ENCODE measurements at regions not wholly inside any gene's neighbourhood (a gene's known extent, or its start where the extent isn't known, plus 50 kb on each side); places are given as distances from the start of the nearest gene placed in this dataset.

DNA sequence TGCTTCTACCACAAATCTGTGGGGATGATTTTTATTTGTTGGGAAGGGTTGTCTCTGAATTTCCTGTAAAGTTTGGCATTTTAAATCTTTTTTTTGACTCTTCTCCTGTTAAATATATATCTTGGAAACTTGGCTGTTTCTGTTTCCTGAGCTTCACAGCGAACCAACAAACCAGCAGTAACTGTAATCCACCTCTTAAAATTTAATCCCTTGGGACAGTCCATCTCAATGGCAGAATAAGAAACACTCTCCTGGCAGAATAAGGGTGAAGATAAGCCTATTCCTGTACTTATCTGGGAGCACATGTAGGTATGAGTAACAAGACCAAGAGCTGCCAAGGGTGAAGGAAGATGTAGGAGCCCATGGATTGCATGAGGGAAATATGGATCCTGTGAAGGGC lies 73.1 kb upstream of the RPS23 start:
- no peak overlapping the region for H3K4me3 ChIP-seq (replicated peaks; ENCODE audit: insufficient read depth, low read length)
- no peak overlapping the region for H3K27ac ChIP-seq (replicated peaks)
- TF ChIP-seq GABPA (IDR thresholded peaks at IDR 0.05; ENCODE audit: low read depth) (no peak), POLR2AphosphoS5 (IDR thresholded peaks at IDR 0.05; ENCODE audit: low read depth) (no peak), SPI1 (IDR thresholded peaks at IDR 0.05; ENCODE audit: borderline replicate concordance, low read depth) (no peak)
- TF ChIP-seq, protein P1, sequence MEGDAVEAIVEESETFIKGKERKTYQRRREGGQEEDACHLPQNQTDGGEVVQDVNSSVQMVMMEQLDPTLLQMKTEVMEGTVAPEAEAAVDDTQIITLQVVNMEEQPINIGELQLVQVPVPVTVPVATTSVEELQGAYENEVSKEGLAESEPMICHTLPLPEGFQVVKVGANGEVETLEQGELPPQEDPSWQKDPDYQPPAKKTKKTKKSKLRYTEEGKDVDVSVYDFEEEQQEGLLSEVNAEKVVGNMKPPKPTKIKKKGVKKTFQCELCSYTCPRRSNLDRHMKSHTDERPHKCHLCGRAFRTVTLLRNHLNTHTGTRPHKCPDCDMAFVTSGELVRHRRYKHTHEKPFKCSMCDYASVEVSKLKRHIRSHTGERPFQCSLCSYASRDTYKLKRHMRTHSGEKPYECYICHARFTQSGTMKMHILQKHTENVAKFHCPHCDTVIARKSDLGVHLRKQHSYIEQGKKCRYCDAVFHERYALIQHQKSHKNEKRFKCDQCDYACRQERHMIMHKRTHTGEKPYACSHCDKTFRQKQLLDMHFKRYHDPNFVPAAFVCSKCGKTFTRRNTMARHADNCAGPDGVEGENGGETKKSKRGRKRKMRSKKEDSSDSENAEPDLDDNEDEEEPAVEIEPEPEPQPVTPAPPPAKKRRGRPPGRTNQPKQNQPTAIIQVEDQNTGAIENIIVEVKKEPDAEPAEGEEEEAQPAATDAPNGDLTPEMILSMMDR (IDR thresholded peaks at IDR 0.05; ENCODE audit: insufficient read depth, low read length) = no peak
- TF ChIP-seq, protein P2, sequence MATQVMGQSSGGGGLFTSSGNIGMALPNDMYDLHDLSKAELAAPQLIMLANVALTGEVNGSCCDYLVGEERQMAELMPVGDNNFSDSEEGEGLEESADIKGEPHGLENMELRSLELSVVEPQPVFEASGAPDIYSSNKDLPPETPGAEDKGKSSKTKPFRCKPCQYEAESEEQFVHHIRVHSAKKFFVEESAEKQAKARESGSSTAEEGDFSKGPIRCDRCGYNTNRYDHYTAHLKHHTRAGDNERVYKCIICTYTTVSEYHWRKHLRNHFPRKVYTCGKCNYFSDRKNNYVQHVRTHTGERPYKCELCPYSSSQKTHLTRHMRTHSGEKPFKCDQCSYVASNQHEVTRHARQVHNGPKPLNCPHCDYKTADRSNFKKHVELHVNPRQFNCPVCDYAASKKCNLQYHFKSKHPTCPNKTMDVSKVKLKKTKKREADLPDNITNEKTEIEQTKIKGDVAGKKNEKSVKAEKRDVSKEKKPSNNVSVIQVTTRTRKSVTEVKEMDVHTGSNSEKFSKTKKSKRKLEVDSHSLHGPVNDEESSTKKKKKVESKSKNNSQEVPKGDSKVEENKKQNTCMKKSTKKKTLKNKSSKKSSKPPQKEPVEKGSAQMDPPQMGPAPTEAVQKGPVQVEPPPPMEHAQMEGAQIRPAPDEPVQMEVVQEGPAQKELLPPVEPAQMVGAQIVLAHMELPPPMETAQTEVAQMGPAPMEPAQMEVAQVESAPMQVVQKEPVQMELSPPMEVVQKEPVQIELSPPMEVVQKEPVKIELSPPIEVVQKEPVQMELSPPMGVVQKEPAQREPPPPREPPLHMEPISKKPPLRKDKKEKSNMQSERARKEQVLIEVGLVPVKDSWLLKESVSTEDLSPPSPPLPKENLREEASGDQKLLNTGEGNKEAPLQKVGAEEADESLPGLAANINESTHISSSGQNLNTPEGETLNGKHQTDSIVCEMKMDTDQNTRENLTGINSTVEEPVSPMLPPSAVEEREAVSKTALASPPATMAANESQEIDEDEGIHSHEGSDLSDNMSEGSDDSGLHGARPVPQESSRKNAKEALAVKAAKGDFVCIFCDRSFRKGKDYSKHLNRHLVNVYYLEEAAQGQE (IDR thresholded peaks at IDR 0.05; ENCODE audit: insufficient replicate concordance, low read depth) = no peak
- no peak for DNase-seq (ENCODE audit: low read depth in 1 of 2, low spot score in 1 of 2)
- no peaks in the 10 kb centered on the region for H3K27me3 ChIP-seq (ENCODE audit: insufficient read depth, poor library complexity, severe bottlenecking)

DNA sequence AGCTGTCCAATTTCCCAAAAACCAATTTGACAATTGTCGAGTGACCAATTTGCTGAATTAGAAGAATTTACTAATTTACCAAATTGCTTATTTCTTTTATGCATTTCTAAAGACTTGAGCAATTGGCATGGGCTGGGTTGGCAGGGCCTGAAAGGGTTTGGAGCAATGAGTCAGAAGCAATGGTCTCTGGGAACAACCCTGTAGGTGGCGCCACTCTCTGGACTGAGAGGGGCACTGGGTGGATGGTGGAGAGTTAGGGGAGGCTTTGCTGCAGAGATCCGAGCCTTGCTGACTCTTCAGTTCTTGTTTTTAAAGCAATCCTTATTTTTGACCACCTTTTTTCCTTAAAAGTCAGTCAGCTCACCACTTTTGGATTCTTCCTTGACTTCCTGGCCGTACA lies 71.5 kb upstream of the RPS23 start:
- Histone ChIP-seq H3K27ac (replicated peaks) (no peak overlapping the region), H3K27me3 (ENCODE audit: insufficient read depth, poor library complexity, severe bottlenecking) (no peaks in the 10 kb centered on the region), H3K4me3 (replicated peaks; ENCODE audit: insufficient read depth, low read length) (no peak overlapping the region)
- TF ChIP-seq, protein P1 (IDR thresholded peaks at IDR 0.05; ENCODE audit: insufficient read depth, low read length) = no peak
- TF ChIP-seq SPI1 (IDR thresholded peaks at IDR 0.05; ENCODE audit: borderline replicate concordance, low read depth) (no peak), POLR2AphosphoS5 (IDR thresholded peaks at IDR 0.05; ENCODE audit: low read depth) (no peak), GABPA (IDR thresholded peaks at IDR 0.05; ENCODE audit: low read depth) (no peak)
- TF ChIP-seq, protein P2 (IDR thresholded peaks at IDR 0.05; ENCODE audit: insufficient replicate concordance, low read depth) = no peak
- DNase-seq (ENCODE audit: low read depth in 1 of 2, low spot score in 1 of 2) = peak in 1 of 2 experiments; percentile 9

DNA sequence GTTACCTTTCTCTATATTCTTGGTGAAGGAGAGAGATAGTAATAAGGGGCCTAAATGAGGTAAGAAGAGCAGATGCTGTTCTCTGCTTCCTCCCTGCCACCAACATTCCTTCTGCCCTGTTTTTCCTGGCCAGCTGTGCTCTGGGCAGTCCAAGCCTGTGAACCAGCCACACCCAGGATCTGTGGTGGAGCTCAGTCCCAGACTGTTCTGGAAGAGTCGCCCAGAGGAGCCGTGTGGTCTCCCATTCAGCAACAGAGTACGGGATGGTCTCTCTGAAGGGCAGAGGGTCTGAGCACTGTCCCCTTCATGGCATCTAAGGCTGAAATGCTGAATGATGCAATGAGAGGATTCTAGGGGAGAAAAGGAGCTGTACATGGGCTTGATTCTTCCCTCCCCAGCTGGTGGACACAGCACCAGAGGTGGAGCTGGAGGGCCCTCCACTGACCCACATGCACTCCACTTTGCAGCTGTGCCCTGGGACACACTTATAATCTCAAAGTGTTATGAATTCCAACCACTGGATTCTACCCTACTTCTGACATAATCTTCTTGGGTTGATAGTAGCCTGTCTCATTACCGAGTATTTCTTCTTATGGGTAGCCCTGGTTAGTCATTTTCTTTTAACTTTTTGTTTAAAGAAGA lies 70.8 kb upstream of the RPS23 start:
- Histone ChIP-seq H3K27me3 (ENCODE audit: insufficient read depth, poor library complexity, severe bottlenecking) (no peaks in the 10 kb centered on the region), H3K4me3 (replicated peaks; ENCODE audit: insufficient read depth, low read length) (no peak overlapping the region), H3K27ac (replicated peaks) (no peak overlapping the region)
- DNase-seq (ENCODE audit: low read depth in 1 of 2, low spot score in 1 of 2) = no peak
- no peak for TF ChIP-seq POLR2AphosphoS5 (IDR thresholded peaks at IDR 0.05; ENCODE audit: low read depth)
- no peak for TF ChIP-seq GABPA (IDR thresholded peaks at IDR 0.05; ENCODE audit: low read depth)
- TF ChIP-seq, protein P1 (IDR thresholded peaks at IDR 0.05; ENCODE audit: insufficient read depth, low read length) = no peak
- TF ChIP-seq, protein P2 (IDR thresholded peaks at IDR 0.05; ENCODE audit: insufficient replicate concordance, low read depth) = no peak
- TF ChIP-seq SPI1 (IDR thresholded peaks at IDR 0.05; ENCODE audit: borderline replicate concordance, low read depth) = no peak

All from HL-60 (cell line).